ENCODE measurements at regions not wholly inside any gene's neighbourhood (a gene's known extent, or its start where the extent isn't known, plus 50 kb on each side); places are given as distances from the start of the nearest gene placed in this dataset.
"Not testable (repeated sequence)": the region's sequence is repeated elsewhere in the genome, so short reads cannot be mapped to it uniquely, and the experiment has no call there.

DNA sequence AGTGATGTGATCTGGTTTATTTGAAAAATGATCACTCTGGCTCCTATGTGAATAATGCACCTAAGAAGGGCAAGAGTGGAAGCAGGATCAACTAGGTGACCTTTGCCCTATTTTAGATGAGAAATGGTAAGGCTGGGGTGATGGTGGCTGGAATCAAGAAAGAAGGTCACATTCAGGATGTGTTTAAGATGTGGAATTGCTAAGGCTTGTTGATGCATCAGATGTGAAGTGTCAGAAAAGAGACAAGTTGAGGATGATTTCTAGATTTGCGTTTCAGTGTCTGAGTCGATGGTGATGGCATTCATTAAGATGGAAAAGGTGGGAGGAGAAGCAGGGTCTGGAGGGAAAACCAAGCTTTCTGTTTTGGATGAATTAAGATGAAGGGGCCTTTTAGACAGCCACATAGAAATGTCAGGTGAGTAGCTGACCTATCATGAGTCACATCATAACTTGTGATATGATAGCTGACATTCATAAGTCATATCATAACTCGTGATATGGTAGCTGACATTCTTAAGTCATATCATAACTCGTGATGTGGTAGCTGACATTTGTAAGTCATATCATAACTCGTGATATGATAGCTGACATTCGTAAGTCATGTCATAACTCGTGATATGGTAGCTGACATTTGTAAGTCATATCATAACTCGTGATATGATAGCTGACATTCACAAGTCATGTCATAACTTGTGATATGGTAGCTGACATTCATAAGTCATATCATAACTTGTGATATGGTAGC, 101.2 kb upstream of the SEC11C start:
- DNase-seq (ENCODE audit: extremely low read depth, insufficient read length) = no peak
- no peak overlapping the region for H3K4me3 ChIP-seq (replicated peaks; ENCODE audit: low read depth, low read length)
- TF ChIP-seq, protein P1, sequence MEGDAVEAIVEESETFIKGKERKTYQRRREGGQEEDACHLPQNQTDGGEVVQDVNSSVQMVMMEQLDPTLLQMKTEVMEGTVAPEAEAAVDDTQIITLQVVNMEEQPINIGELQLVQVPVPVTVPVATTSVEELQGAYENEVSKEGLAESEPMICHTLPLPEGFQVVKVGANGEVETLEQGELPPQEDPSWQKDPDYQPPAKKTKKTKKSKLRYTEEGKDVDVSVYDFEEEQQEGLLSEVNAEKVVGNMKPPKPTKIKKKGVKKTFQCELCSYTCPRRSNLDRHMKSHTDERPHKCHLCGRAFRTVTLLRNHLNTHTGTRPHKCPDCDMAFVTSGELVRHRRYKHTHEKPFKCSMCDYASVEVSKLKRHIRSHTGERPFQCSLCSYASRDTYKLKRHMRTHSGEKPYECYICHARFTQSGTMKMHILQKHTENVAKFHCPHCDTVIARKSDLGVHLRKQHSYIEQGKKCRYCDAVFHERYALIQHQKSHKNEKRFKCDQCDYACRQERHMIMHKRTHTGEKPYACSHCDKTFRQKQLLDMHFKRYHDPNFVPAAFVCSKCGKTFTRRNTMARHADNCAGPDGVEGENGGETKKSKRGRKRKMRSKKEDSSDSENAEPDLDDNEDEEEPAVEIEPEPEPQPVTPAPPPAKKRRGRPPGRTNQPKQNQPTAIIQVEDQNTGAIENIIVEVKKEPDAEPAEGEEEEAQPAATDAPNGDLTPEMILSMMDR (IDR thresholded peaks at IDR 0.05; ENCODE audit: insufficient read depth, low read length, poor library complexity, severe bottlenecking) = no peak
- no peaks in the 10 kb centered on the region for H3K36me3 ChIP-seq (ENCODE audit: control insufficient read depth, insufficient read depth, low read length)
- H3K27me3 ChIP-seq (replicated peaks; ENCODE audit: control insufficient read depth, insufficient read depth, low read length) = no peaks in the 10 kb centered on the region

DNA sequence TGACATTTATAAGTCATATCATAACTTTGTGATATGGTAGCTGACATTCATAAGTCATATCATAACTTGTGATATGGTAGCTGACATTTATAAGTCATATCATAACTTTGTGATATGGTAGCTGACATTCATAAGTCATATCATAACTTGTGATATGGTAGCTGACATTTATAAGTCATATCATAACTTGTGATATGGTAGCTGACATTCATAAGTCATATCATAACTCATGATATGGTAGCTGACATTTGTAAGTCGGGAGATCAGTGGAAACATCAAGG, 100.7 kb upstream of the SEC11C start:
- H3K4me3 ChIP-seq (replicated peaks; ENCODE audit: low read depth, low read length); H3K36me3 ChIP-seq (ENCODE audit: control insufficient read depth, insufficient read depth, low read length); H3K27me3 ChIP-seq (replicated peaks; ENCODE audit: control insufficient read depth, insufficient read depth, low read length); DNase-seq (ENCODE audit: extremely low read depth, insufficient read length): not testable (repeated sequence)

DNA sequence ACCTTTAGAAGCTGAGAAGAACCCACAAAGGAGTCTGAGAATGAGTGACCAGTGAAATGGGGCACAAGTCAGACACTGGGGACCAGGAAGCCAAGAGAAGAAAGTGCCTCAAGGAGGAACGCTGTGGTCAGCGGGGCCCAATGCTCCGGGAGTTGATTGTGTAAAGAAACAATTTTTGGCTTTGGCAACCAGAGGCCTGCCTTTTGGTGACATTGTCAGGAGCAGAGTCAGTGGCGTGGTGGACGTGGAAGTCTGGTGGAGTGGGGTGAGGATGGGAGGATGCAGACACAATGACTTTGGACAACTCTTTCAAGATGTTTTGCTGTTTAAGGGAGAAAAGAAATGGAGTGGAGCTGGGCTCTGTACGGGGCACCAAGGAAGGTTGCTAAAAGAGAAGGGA, 100.2 kb upstream of the SEC11C start:
- TF ChIP-seq, protein P1 (IDR thresholded peaks at IDR 0.05; ENCODE audit: insufficient read depth, low read length, poor library complexity, severe bottlenecking) = no peak
- no peak for DNase-seq (ENCODE audit: extremely low read depth, insufficient read length)
- H3K27me3 ChIP-seq (replicated peaks; ENCODE audit: control insufficient read depth, insufficient read depth, low read length) = no peaks in the 10 kb centered on the region

DNA sequence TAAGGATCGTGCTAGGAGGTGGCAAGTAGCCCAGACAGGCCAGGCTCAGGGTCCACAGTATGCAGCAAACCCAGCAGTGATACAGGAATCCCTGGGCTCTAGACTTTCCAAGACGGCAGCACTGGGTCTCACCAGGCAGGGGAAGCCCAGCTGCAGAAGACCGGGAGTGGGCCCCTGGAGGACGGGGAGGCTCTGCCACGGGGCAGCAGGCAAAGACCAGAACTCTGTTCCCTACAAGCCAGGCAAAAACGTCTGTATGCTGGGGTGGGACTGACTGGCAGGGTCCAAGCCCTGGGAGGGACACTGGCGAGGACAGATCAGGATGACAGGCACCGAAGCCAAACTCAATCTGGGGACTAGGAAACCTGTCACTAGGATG, 98.9 kb upstream of the SEC11C start:
- TF ChIP-seq, protein P1 (IDR thresholded peaks at IDR 0.05; ENCODE audit: insufficient read depth, low read length, poor library complexity, severe bottlenecking) = no peak
- no peak for DNase-seq (ENCODE audit: extremely low read depth, insufficient read length)
- H3K36me3 ChIP-seq (ENCODE audit: control insufficient read depth, insufficient read depth, low read length) = no peaks in the 10 kb centered on the region
- H3K27me3 ChIP-seq (replicated peaks; ENCODE audit: control insufficient read depth, insufficient read depth, low read length) = no peaks in the 10 kb centered on the region
- H3K4me3 ChIP-seq (replicated peaks; ENCODE audit: low read depth, low read length) = no peak overlapping the region

More for the DNA sequence above, 100.2 kb upstream of the SEC11C start:
- Histone ChIP-seq H3K36me3 (ENCODE audit: control insufficient read depth, insufficient read depth, low read length) (no peaks in the 10 kb centered on the region), H3K4me3 (replicated peaks; ENCODE audit: low read depth, low read length) (no peak overlapping the region)

DNA sequence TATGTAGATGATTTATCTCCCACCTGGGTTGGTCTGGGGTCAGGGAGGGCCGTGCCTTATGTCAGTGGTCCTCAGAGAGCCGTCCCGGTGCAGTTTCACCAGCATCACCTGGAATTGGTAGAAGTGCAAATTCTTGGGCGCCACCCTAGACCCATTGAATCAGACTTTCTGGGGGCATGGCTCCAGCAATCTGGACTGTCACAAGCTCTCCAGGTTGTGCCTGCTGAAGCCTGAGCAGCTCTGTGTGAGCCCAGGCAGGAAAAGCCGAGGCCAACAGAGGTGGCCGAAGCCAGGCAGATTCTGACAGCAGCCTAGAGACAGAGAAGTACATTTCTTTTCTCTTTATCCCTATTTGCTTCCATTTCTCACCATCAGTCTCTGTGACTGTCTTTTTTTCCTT, 98.4 kb upstream of the SEC11C start:
- Histone ChIP-seq H3K36me3 (ENCODE audit: control insufficient read depth, insufficient read depth, low read length) (no peaks in the 10 kb centered on the region), H3K4me3 (replicated peaks; ENCODE audit: low read depth, low read length) (no peak overlapping the region)

More for the DNA sequence above, 98.4 kb upstream of the SEC11C start:
- TF ChIP-seq, protein P1 (IDR thresholded peaks at IDR 0.05; ENCODE audit: insufficient read depth, low read length, poor library complexity, severe bottlenecking) = no peak
- no peaks in the 10 kb centered on the region for H3K27me3 ChIP-seq (replicated peaks; ENCODE audit: control insufficient read depth, insufficient read depth, low read length)
- DNase-seq (ENCODE audit: extremely low read depth, insufficient read length) = no peak

All from GM06990 (cell line).